ENCODE measurements at regions not wholly inside any gene's neighbourhood (a gene's known extent, or its start where the extent isn't known, plus 50 kb on each side); places are given as distances from the start of the nearest gene placed in this dataset.
"Not testable (repeated sequence)": the region's sequence is repeated elsewhere in the genome, so short reads cannot be mapped to it uniquely, and the experiment has no call there.

DNA sequence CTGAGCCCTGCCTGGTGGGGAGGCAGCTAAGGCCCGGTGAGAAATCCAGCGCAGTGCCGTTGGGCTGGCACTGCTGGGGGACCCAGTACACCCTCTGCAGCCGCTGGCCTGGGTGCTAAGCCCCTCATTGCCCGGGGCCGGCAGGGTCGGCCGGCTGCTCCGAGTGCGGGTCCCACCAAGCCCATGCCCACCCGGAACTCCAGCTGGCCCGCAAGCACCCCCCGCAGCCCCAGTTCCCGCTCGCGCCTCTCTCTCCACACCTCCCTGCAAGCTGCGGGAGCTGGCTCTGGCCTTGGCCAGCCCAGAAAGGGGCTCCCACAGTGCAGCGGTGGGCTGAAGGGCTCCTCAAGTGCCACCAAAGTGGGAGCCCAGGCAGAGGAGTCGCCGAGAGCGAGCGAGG is 225.1 kb upstream of the ANKH start:
- DNase-seq (ENCODE audit: low read depth), result not testable (repeated sequence)

DNA sequence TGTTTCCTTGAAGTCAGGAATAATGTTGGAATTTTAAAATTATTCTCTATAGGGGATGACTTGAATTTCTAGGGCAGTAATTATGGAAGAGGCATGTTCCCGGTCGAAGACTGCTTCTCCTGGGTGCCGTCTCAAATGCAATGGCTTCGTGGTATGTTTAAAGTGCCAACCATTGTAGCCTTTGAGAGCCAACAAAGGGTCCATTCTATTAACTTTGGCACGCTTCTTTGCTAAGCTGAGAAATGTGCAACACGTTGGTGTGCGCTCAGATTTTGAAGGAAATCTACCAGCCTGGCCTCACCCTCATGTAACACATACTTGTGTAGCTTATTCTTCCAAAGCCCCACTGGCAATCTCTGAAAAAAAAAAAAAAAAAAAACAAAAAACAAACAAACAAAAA is 221.2 kb upstream of the ANKH start:
- no peak for DNase-seq (ENCODE audit: low read depth)

DNA sequence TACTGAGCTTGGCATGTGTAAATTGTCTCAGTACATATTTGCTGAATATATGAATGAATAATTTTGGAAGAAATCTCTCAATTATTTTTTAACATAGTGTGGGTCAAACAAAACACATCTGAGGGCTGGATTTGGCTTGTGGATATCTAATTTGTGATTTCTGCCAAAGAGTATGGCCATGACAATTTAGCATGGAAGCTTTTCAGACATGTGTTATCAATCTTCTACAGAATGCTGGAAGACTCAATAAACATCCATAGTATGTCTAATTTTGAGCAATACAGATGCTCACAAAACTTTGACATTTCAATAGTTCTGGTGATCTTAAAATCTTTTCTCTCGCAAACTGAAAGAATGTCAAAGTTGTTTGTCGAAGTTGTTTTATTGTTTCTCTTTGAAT is 214.1 kb upstream of the ANKH start:
- DNase-seq (ENCODE audit: low read depth), result no peak

DNA sequence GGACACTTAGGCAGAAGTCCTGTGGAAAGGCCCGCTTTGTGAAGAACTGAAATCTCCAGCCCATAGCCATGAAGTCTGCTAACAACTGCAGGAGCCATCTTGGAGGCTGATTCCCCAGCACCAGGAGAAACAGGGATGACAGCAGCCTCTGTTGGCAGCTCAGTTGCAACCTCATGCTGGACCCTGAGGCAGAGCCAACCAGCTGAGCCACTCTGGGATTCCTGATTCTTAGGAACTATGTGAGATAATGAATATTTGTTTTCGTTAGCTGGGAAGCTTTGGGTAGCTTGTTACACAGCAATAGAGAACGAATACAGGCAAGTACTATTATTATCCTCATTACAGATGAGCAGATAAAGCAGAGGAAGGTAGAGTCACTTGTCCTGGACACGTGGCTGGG is 210.5 kb upstream of the ANKH start:
- DNase-seq (ENCODE audit: low read depth), result no peak

DNA sequence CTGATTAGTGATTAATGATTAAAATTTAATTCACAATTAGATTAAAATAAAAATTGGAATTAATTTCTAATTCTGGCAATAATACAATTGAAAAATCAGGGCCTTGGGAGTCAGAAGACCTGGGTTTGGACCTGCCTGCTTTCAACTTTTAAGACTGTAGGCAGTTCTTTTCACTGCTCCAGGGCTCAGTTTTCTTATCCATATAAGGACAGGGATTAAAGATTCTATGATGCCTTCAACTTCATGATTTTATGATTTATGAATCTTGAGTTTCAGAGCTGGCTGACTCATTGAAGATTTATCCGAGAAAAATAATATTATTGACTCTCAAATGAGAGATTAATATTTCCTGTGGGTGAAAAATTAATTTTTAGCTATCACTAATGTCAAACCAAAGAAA is 208.6 kb upstream of the ANKH start:
- no peak for DNase-seq (ENCODE audit: low read depth)

DNA sequence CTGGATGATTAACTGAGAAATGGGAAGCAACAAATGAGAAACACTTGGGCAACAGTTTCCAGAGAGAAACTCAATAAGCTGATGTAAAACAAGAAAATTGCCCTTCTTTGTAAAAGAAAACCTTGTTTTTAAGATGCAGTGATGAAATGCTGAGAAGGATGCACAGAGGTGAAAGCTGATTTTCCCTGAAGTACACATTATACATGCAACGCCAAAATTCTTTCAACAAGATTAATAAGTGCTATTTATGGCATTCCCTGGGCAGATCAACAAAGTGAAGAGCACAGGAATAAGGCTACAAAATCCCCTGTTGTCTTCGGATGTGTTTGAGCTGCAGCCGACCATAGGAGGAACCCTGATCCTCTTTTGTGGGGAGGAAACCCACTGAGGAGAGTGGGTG is 208.0 kb upstream of the ANKH start:
- DNase-seq (ENCODE audit: low read depth), result no peak

DNA sequence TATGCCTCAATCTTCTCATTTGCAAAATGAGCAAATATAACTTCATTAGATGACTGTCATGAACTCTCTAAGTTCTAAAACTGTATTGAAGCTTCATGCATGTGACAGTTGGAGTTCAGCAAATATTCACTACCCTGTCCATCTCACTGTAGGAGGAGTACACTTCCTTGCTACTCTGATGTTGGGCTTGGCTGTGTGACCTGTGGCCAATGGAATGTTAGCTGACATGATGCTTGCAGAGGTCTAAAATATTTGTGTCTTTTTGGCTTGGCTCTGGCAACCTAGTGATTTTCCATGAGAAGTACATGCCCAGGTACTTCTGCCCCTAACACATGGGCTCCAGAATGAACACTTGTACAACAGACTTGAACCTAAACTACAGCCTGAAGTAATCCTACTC is 203.1 kb upstream of the ANKH start:
- DNase-seq (ENCODE audit: low read depth), result no peak

DNA sequence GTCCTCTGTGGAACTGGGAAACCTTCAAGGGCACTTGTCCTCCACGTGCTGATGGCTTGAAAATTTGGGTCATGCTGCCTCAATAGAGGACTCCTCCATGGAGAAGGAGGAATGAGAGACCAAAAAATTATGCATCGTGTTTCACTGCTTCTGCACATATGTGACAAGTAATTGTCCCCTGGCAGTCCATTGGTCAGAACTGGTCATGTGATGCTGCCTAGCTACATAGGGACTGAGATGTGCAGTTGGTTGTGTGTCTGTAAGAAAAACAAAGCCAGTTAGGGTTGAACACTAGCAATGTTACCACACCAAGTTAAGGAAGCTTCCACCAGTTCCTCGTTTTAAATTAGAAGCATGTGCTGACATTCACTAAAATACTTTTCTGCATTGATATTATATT is 201.9 kb upstream of the ANKH start:
- DNase-seq (ENCODE audit: low read depth), result no peak

DNA sequence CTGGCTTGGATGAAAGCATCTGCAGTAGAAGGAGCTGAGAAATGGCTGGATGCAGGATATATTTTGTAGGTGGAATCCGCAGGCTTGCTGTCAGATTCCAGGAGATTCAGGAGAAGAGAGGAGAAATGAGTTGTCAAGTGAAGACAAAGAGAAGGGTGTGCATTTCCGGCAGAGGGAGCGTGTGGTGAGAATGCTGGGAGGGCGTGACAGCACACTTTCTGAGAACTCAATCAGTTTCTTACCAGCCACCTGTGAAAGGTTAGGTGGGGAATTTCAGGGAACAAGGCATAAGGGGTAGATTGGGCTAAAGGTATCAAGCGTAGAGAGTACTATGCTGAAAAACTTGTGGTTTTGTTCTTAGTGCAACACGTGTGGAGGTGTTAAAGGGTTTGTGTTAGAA is 199.3 kb upstream of the ANKH start:
- DNase-seq (ENCODE audit: low read depth), result no peak

DNA sequence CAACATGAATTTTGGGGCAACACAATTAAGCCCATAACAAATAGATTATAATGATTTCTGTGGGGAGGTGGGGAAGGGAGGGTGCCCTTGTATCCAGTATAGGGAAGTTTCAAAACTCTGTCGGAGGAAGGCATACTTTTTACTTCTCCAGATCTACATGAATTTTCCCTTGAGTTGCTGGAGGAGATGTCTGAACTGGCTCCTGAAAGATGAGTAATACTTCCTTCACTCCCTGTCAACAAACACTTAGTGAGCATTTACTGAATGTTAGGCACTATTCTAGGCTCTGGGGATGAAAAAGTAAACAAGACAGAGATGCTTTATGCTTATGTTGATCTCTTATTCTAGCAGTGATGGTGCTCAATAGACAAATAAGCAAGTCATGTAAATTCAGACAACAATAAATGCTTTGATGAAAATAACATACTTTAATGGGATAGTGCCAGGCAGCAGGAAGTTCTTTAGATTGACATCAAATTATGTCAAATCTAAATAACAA is 197.9 kb upstream of the ANKH start:
- no peak for DNase-seq (ENCODE audit: low read depth)

DNA sequence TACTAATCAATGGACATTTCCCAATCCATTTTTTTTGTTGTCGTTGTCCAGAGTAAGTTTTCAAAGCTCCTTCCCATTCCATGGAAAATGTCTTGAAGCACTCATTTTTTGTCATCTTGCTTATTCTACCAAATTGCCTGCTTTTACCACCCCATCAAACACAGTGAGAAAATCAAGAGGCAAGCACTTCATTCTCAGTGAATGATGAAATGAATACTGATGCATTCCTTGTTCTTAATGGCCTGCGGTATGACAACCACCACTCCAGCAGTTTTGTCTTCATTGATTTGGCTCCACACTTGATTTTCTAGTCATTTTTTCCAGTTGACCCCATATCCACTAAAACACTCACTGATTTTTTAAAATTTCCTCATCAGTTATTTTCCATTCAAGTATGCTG is 193.5 kb upstream of the ANKH start:
- no peak for DNase-seq (ENCODE audit: low read depth)

DNA sequence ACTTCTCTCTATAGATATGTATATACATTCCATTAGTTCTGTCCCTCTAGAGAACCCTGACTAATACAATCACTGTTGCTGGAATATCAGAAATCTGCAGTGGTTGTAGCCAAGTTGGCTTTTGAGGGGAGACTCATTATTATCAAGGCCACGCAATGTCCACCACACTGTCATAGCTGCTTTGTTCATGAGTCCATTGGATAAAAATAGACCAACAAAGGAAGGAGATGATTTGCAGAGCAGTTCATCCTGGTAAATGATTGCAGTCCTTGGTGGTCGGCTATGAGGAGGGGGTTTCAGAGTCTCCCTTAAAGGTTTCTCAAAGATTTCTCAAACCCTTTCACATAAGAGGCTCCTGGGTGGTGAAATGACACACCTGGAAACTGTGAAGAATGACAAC is 192.8 kb upstream of the ANKH start:
- DNase-seq (ENCODE audit: low read depth), result no peak

DNA sequence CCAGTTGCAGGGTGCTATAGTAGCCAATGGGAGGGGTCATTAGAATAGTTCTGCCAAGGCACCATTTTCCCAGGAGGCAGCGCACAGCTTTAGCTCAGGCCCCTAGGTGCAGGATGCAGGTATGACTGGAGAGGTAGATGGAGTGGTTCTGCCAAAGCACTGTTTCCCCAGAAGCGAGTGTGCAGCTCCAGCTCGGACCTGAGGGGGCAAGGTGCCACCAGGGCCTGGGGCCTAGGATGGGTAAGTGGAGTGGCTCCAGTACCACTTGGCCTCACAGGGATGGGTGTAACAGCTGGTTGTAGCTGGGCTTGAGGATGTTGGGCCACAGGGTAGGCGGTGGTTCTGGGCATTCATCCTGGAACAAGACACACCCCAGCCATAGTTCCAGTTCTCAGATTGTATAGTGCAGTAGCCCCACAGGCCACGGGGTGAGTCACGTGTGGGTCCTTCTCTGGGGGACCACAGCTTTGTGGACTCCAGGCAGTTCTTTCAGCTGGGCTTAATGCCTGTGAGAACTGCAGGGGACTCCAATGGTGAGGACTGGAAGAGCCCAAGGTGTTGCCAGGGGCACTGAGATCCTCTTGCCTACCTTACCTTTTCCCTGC is 185.5 kb upstream of the ANKH start:
- no peak for DNase-seq (ENCODE audit: low read depth)

DNA sequence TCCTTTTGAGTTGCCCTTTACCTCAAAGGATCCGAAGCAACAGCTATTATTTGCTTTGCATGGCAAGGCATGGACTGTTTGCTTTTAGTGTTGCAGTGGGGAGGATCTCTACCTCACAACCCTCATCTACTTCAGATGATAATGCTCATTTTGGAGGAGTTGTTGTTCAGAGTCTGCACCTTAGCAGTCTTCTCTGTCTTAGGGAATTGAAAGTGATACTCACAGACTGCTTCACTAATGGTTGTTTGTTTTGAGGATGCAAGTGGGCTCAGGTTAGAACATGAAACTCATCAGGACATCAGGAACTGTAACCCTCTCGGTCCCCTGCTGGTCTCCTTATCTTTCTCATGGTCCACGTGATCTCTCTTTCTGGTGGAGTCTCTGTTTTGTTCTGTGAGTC is 172.9 kb upstream of the ANKH start:
- no peak for DNase-seq (ENCODE audit: low read depth)

DNA sequence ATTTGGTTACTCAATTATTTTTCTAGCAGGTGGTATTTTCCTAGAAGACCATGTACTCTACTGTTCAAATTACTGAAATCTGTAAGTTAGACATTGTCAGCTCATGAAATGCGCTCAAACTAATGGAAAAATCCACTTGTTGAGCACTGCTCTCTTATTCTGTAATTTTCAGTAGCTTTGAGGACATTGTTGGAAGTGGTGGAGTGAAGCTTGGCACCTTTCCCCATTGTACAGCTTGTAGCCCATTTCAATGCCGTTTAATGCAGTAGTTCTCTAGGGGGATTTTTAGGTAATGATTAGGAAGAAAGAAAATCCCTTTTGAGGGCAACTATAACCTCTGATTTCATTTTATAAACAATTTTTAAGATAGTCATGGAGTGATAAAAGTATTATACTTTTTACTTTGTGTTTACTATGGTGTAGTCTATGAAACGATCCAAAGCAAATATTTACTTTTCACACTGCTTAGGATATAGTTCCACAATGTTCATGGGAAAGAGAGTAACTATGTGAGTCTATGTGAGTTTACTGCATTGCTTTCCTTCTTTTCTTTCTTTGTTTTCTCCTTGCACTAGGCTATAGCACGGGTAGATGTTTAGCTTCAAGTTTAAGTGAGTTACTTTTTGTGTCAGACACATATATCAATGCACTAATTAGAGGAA is 165.8 kb upstream of the ANKH start:
- DNase-seq (ENCODE audit: low read depth), result no peak

DNA sequence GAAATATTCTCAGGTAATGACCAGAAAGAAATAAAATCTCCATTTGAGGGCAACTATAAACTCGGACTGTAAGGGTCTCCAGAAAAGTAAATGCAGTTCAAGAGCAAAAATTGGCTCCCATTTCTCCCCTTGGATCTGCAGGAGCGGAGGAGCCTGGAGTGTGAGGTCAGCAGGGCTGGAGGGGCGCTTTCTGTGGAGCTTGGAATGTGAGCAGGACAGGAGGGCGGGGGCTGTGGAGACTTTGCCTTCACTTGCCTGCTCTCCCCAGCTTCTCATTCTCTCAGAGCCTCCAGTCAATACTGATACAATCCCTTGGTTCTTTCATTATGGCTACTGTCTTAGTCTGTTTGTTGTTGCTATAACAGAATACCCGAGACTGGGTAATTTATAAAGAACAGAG is 162.8 kb upstream of the ANKH start:
- no peak for DNase-seq (ENCODE audit: low read depth)

DNA sequence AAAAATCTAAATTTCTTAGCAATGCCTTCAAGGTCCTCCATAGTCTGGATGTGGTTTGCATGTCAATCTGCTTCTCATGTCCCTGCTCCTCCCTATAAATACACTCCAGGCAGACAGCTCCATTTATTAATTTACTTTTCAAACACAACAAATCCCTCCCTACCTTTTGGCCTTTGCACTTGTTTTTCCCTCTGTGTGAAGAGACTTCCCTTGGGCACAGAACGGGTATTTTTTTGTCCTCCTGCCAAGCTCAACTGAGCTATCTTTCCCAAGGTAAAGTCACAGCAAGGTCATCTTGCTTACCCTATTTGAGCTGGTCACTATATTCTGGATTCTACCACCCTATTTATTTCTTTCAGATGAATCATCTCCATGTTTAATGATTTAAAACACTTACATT is 159.6 kb upstream of the ANKH start:
- DNase-seq (ENCODE audit: low read depth), result no peak

DNA sequence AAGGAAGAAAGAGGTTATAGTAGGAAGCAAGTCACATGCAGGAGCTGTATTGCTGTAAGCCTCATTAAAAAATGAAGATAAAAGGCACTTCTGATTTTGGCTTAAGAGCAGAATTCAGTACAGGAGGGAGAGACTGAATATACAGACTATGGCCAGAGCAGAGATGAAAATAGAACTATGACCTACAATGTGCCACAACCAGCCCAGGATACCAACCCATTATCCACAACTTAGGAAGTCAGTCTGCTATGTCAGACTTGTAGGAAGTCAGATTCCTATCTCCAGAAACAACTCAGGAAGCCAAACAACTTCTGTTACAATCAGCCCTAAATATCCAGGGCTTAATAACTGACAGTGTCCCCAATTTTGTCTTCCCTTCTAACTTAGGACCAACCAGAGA is 156.2 kb upstream of the ANKH start:
- DNase-seq (ENCODE audit: low read depth), result no peak

DNA sequence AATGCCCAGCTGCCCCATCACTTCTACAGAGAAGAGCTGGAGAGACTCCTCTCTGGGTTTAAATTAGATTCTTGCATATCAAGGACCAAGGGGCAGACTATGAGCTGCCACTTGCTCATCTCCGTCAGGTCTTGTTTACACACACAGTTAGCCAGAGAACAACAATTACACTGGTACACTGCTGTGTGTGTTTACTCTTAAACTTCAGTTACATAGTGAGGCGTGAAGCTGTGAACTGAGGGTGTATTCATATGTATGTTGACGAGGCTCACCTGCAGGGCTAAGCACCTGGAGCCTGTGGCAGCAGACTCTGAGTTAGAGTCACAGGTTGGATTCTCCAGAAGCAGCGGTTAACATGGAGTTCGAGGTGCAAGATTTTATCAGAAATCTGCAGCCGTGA is 155.4 kb upstream of the ANKH start:
- no peak for DNase-seq (ENCODE audit: low read depth)

DNA sequence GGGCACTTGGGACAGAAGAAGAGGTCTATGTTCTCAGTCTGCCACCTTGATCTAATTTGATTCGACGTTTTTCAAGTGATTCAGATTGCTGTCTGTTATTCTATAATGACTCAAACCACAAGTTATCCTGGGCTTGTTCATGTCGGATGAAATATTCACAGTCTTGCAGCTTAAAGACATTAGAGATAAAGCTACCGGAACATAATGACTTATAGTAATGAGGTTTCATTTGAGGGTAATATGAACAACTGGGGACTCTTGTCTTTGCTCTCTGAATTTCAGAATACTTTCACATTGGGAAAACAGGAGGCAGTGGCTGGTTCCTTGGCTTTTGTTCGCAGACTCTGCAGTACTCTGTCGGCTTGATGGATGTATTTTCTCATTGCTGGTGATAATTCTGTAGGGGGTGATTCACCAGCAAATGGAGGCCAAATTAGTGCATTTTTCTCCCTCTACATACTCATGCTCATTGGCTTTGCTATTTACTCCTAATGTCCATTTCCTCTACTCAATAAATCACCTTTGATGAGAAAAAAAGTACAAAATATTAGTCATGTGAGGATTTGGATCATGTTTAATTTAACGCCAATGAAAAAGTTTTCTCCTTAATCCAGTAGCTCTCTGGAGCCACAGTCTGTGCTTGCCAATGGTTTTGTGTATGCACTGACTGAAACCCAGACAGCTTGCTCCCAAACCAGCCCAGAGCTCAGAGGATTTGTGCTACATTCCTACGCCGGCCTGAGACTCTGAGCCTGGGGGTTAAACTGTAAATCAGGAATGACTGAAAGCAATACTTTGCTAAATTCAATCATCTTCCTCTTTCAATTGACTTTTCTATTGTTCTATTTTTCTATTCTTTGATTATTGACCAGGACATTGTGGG is 154.7 kb upstream of the ANKH start:
- DNase-seq (ENCODE audit: low read depth), result no peak

DNA sequence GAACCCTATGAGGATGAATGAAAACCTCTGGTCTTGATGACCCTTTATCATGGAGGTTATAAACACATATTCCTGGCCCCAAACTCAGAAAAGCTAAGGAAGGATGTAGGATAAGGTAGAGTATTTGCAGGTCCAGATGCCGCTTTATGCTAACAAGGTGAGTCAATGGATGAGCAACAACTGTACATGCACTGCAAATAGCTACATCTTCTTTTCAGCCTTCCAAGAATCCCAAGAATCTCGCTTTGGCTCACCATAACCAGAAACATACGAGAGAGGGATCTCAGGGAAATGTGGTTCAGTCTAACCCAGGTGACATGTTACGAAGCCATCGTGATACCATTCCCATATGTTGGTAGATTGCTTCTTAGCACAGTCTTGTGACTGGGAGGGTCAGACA is 152.3 kb upstream of the ANKH start:
- DNase-seq (ENCODE audit: low read depth), result no peak

DNA sequence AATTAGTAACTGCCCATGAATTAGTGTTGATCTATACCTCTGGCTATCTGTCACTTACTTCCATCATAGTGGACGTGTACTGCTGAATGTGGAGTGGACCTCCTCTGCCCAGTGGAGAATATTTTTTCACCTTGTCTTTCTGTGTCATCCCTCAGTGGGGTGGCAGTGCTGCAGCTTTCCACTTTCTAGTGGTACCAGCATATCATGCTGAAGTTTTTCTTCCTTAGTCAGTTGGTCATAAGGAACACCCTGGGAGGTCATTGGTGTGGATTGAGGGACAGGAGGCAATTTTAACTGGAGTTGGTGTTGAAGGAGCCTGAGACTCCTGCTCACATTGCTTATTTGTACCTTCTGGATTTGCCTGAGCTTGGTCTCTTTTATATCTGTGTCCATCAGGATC is 151.7 kb upstream of the ANKH start:
- DNase-seq (ENCODE audit: low read depth), result no peak
